ENCODE measurements at regions not wholly inside any gene's neighbourhood (a gene's known extent, or its start where the extent isn't known, plus 50 kb on each side); places are given as distances from the start of the nearest gene placed in this dataset.

GRCh38 chr6:114940181-114940580 is 597.4 kb upstream of the HS3ST5 start:
- no peak overlapping the region for H3K4me3 Mint-ChIP-seq
- H3K27ac Mint-ChIP-seq: no peak overlapping the region
- H3K36me3 ChIP-seq: no peaks in the 10 kb centered on the region
- peaks cover 19% of the 10 kb centered on the region for H3K27me3 ChIP-seq
- DNase-seq (ENCODE audit: low spot score): no peak
- peaks cover 5% of the 10 kb centered on the region for H3K9me3 Mint-ChIP-seq
- H3K9me3 ChIP-seq (ENCODE audit: low read depth): no peaks in the 10 kb centered on the region
- peaks cover 23% of the 10 kb centered on the region for H3F3A ChIP-seq (ENCODE audit: low read depth)
- peaks cover 6% of the 10 kb centered on the region for H4K20me1 ChIP-seq (ENCODE audit: low read depth)
- H3K4me1 ChIP-seq: peaks cover 56% of the 10 kb centered on the region
- H2AFZ ChIP-seq (replicated peaks): no peak overlapping the region
- H3K36me3 Mint-ChIP-seq: no peaks in the 10 kb centered on the region
- no peak overlapping the region for H3K4me2 ChIP-seq
- H3K4me3 ChIP-seq: no peak overlapping the region
- H3K27me3 Mint-ChIP-seq (ENCODE audit: insufficient read depth, low read depth): peaks cover 14% of the 10 kb centered on the region
- H3K4me1 Mint-ChIP-seq: peaks cover 32% of the 10 kb centered on the region
- no peak overlapping the region for H3K27ac ChIP-seq
- TF ChIP-seq CTCF (IDR thresholded peaks at IDR 0.05): no peak
- no peaks in the 10 kb centered on the region for H3K79me2 ChIP-seq (ENCODE audit: low read depth)
- H3K9ac ChIP-seq: no peak overlapping the region

GRCh38 chr6:114939630-114940029 is 596.8 kb upstream of the HS3ST5 start:
- H3K79me2 ChIP-seq (ENCODE audit: low read depth): no peaks in the 10 kb centered on the region
- TF ChIP-seq CTCF (IDR thresholded peaks at IDR 0.05) (no peak), EZH2 (IDR thresholded peaks at IDR 0.05) (no peak), EZH2phosphoT487 (IDR thresholded peaks at IDR 0.05) (no peak)

DNA sequence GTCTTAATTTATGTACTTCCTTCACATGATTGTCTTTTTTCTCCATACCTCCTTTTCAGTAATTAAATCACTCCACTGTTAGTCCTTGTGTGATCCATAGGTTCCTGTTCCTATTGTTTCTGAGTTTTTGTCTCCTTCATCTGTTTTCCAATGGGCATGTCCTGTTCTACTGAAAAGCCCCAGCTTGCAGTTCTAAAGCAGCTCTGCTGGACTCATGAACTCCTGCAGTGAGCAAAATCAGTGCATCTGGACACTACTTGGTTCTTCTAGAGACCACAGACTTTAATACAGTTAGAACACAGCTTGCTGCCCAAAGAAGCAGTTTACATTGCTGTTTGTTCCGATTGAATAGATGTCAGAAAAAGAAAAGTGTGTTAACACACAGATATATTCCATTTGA is 593.3 kb upstream of the HS3ST5 start:
- peak overlapping the region; percentile 49 for H3K4me2 ChIP-seq
- TF ChIP-seq EZH2phosphoT487 (IDR thresholded peaks at IDR 0.05): no peak
- TF ChIP-seq EZH2 (IDR thresholded peaks at IDR 0.05): no peak
- no peak for TF ChIP-seq CTCF (IDR thresholded peaks at IDR 0.05)
- no peaks in the 10 kb centered on the region for H3K9me3 ChIP-seq (ENCODE audit: low read depth)
- Mint-ChIP-seq H3K27me3 (ENCODE audit: insufficient read depth, low read depth) (peaks cover 11% of the 10 kb centered on the region), H3K4me1 (peaks cover 19% of the 10 kb centered on the region), H3K9me3 (peaks cover 13% of the 10 kb centered on the region), H3K36me3 (no peaks in the 10 kb centered on the region), H3K27ac (no peak overlapping the region), H3K4me3 (no peak overlapping the region)
- H3K36me3 ChIP-seq: no peaks in the 10 kb centered on the region
- H3K27ac ChIP-seq: peak overlapping the region; percentile 43
- DNase-seq (ENCODE audit: low spot score): peak; percentile 69
- no peak overlapping the region for H3K9ac ChIP-seq
- H2AFZ ChIP-seq (replicated peaks): no peak overlapping the region
- no peaks in the 10 kb centered on the region for H4K20me1 ChIP-seq (ENCODE audit: low read depth)
- no peak overlapping the region for H3K4me3 ChIP-seq
- peaks cover 17% of the 10 kb centered on the region for H3F3A ChIP-seq (ENCODE audit: low read depth)
- peaks cover 48% of the 10 kb centered on the region for H3K4me1 ChIP-seq
- no peaks in the 10 kb centered on the region for H3K79me2 ChIP-seq (ENCODE audit: low read depth)
- H3K27me3 ChIP-seq: no peaks in the 10 kb centered on the region

More at GRCh38 chr6:114939630-114940029, 596.8 kb upstream of the HS3ST5 start:
- Histone ChIP-seq H3K9ac (no peak overlapping the region), H3K27ac (no peak overlapping the region), H3K9me3 (ENCODE audit: low read depth) (no peaks in the 10 kb centered on the region), H3K27me3 (peaks cover 19% of the 10 kb centered on the region), H4K20me1 (ENCODE audit: low read depth) (peaks cover 6% of the 10 kb centered on the region), H3K4me3 (no peak overlapping the region), H3K4me2 (no peak overlapping the region), H3F3A (ENCODE audit: low read depth) (peaks cover 23% of the 10 kb centered on the region), H3K36me3 (no peaks in the 10 kb centered on the region), H3K4me1 (peaks cover 56% of the 10 kb centered on the region), H2AFZ (replicated peaks) (no peak overlapping the region)
- no peaks in the 10 kb centered on the region for H3K36me3 Mint-ChIP-seq
- H3K4me3 Mint-ChIP-seq: no peak overlapping the region
- H3K27me3 Mint-ChIP-seq (ENCODE audit: insufficient read depth, low read depth): peaks cover 14% of the 10 kb centered on the region
- H3K4me1 Mint-ChIP-seq: peaks cover 32% of the 10 kb centered on the region
- no peak for DNase-seq (ENCODE audit: low spot score)
- no peak overlapping the region for H3K27ac Mint-ChIP-seq
- H3K9me3 Mint-ChIP-seq: peaks cover 2% of the 10 kb centered on the region

Data from neural progenitor cell (in vitro differentiated cells).